Heart right ventricle (tissue), 16 donors: ENCODE measurements at regions not wholly inside any gene's neighbourhood (a gene's known extent, or its start where the extent isn't known, plus 50 kb on each side); places are given as distances from the start of the nearest gene placed in this dataset.

Experiments used
- ATAC-seq, 8 donors: fragments of 200-7000 bp; cut with Tn5 transposase; one replicate each; pipeline ENCODE4 v1.9.1; 2020; ENCODE audit warnings: mild to moderate bottlenecking in 8 of 8, moderate library complexity in 8 of 8, moderate number of reproducible peaks in 1 of 8
- DNase-seq, 2 donors: peaks; one replicate each; pipeline ENCODE4 v3.0.0-alpha.2; 2020
- H3K27ac ChIP-seq, 10 donors: fragments of 200-600 bp; sonication (generic) in 2 of 10; one replicate each; pipeline versions ENCODE4 v1.5.0 to v1.8.0; 2020 to 2022; ENCODE audit warnings: mild to moderate bottlenecking in 3 of 10
- H3K27me3 ChIP-seq, 7 donors: fragments of 200-600 bp; one replicate each; pipeline ENCODE4 v1.8.0; 2021 to 2022; ENCODE audit warnings: mild to moderate bottlenecking in 2 of 7
- H3K36me3 ChIP-seq, 9 donors: fragments of 200-600 bp; sonication (generic) in 1 of 9; one replicate each; pipeline versions ENCODE4 v1.5.0 to v1.8.0; 2020 to 2022; ENCODE audit warnings: mild to moderate bottlenecking in 2 of 9
- H3K4me1 ChIP-seq, 9 donors: fragments of 200-600 bp; sonication (generic) in 1 of 9; one replicate each; pipeline versions ENCODE4 v1.5.0 to v1.8.0; 2020 to 2022; ENCODE audit warnings: mild to moderate bottlenecking in 4 of 9
- H3K4me3 ChIP-seq, 10 donors: fragments of 200-600 bp; sonication (generic) in 2 of 10; one replicate each; pipeline versions ENCODE4 v1.5.0 to v1.8.0; 2020 to 2022; ENCODE audit warnings: mild to moderate bottlenecking in 7 of 10, moderate library complexity in 2 of 10
- H3K9me3 ChIP-seq, 11 donors: fragments of 200-600 bp in 10 of 11; sonication (generic) in 2 of 11; one replicate each; pipeline versions ENCODE4 v1.5.0 to v1.8.0; 2013 to 2022; ENCODE audit warnings: mild to moderate bottlenecking in 2 of 11, control low read depth in 1 of 11, moderate library complexity in 1 of 11
- WGBS, 2 donors: extraction: QIAGEN DNeasy Blood & Tissue Kit; methylation state at CpG; one replicate each; pipeline ENCODE4 v1.1.7; 2013; ENCODE audit warnings: inconsistent platforms in 1 of 2; 5-methylcytosine and 5-hydroxymethylcytosine counted together
- intact Hi-C, 10 donors: fragments of 100-400 bp; cut with DNase I; formaldehyde crosslinking; loops; one replicate each; pipeline versions ENCODE4 v1.11.1 to v1.14.2; 2022
- TF ChIP-seq, protein P1 (sequence below), 9 donors: fragments of 200-600 bp; sonication (generic) in 2 of 9; IDR thresholded peaks; one replicate each; pipeline versions ENCODE4 v1.5.0 to v1.8.0; 2021 to 2022; ENCODE audit warnings: antibody characterized with exemption in 9 of 9, mild to moderate bottlenecking in 5 of 9, moderate library complexity in 1 of 9
- donor health status: Arrhythmogenic right ventricular cardiomyopathy.
- donor health status: ischemic (EF 13 %, LVEDD 7.1; RV severe dilation, severe dysfunction).
- donor health status: healthy with polysubstance abuse.
- donor health status: DM: no; HTN: yes; CAD: no.
- donor health status: DM: no; HTN: no; CAD: no.
- donor health status: ischemic (EF 25% LVEDD 6.9; RV normal size, moderate dysfunction).
- donor health status: ischemic (EF 25% LVEDD 5.7; RV mildly dilated, moderate dysfunction).
- donor health status: healthy.
- donor health status: DM: yes; HTN: yes; CAD: no.
- donor health status: Ischemic cardiomyopathy.
- donor health status: ischemic (EF 35%, LVEDD 5.7; RV mildly dilated, moderate dysfunction).
- donor health status: nonischemic (EF 11% LVEDD 7.7; RV severe dilation, severe dysfunction).
- donor health status: DM: yes; HTN: yes; CAD: no.
- donor health status: PGD.
- donor health status: ischemic (EF 29% LVEDD 5.4; RV normal size, mild dysfunction).
- donor health status: nonischemic (EF 23%, LVEDD 6.1; RV moderate dilation, normal function).

DNA sequence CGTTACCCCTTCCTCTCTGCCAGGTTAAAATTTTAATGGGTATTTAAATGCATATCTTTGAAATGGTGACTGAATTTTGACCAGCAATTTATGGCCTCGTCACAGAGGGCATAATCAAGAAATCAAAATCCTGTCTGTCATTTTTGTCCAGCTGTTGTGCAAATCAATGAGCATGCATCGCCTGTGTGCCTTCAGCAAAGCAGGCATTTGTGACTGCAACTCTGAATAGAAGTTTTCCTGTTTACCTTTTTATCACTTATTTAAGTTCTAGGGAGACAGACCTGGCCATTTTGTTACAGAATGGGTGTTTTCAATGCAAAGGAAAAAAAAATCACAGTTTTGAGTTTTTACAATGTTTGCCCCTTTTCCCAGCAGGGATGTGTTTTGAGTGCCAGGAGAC, 107.4 kb downstream of the PPM1A start:
- Histone ChIP-seq H3K36me3 (no peaks in the 10 kb centered on the region), H3K27ac (no peak overlapping the region), H3K4me3 (no peak overlapping the region), H3K4me1 (no peaks in the 10 kb centered on the region), H3K27me3 (peaks cover 0 to 4% (median 0%) of the 10 kb centered on the region in 7 donors), H3K9me3 (no peaks in the 10 kb centered on the region)
- no peak for ATAC-seq
- TF ChIP-seq, protein P1, sequence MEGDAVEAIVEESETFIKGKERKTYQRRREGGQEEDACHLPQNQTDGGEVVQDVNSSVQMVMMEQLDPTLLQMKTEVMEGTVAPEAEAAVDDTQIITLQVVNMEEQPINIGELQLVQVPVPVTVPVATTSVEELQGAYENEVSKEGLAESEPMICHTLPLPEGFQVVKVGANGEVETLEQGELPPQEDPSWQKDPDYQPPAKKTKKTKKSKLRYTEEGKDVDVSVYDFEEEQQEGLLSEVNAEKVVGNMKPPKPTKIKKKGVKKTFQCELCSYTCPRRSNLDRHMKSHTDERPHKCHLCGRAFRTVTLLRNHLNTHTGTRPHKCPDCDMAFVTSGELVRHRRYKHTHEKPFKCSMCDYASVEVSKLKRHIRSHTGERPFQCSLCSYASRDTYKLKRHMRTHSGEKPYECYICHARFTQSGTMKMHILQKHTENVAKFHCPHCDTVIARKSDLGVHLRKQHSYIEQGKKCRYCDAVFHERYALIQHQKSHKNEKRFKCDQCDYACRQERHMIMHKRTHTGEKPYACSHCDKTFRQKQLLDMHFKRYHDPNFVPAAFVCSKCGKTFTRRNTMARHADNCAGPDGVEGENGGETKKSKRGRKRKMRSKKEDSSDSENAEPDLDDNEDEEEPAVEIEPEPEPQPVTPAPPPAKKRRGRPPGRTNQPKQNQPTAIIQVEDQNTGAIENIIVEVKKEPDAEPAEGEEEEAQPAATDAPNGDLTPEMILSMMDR (IDR thresholded peaks at IDR 0.05): no peak
- intact Hi-C loops: loop anchor here in 6 of 10 donors (10.0 kb wide), 4 partner anchors 198 to 898 kb away; no protein-coding TSS in a partner anchor
- no peak for DNase-seq
- WGBS, 2 donors: 70 to 77% methylated on average over 3 of the region's 3 CpGs

DNA sequence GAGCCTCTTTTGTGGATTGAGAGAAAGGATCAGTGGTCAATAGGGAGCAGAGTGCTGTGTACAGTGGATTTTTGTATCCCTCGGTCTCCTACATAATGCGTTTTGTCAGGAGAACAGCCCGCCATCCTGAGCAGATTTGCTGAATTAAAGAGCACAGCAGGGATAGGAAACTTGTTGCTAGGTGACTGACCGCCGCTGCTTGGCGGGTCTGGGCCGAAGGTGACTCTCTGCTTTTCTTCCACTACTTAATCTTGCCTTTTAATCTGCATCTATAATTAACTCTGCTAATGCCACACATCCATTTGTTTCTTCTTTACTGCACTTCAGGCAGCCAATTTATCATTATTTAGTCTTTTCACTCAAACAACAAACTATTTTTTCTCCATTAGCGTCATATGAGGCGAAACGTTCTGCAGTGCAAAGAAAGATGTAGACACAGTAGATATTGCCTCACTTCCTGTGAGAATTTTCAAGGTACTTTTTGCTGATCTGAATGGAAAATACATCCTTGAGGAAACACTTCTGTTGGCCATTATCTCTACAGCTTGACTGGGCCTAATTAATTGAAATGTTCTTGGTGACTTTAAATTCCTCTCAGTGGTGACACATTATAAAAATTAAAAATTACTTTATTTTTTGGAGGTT, 108.0 kb downstream of the PPM1A start:
- WGBS, 2 donors: 49 to 51% methylated on average over 10 of the region's 10 CpGs
- no peak for ATAC-seq

DNA sequence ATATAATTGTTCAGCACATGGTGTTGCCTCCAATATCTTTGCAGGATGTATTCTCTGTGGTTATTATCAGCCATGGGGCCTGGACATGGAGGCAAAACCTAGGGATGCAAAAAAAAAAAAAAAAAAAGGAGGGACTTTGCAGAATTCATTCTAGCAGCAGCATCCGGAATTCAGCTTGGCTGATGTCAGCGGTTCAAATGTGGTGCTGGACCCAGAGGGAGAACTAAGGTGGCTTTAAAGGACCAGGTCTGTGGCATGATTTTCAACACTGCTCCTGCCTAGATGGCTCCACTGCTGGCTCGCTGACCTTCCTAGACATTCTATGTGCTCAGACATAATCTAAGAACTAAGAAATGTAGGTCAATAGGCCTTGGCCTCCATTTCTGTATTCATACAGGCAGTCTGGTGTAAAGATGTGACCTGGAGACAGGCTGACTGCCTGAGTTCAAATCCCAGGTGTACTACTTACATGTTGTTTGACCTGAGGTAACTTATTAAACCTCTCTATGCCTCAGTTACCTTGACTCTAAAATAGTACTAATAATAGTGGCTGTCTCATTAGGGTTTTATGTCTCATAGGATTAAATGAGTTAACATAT, 108.6 kb downstream of the PPM1A start:
- peaks cover 0 to 4% (median 0%) of the 10 kb centered on the region in 7 donors for H3K27me3 ChIP-seq
- no peaks in the 10 kb centered on the region for H3K4me1 ChIP-seq
- H3K4me3 ChIP-seq: no peak overlapping the region
- DNase-seq: no peak
- ATAC-seq: no peak
- no peak overlapping the region for H3K27ac ChIP-seq
- intact Hi-C loops: loop anchor here in 6 of 10 donors (10.0 kb wide), 4 partner anchors 197 to 897 kb away; no protein-coding TSS in a partner anchor
- H3K36me3 ChIP-seq: no peaks in the 10 kb centered on the region
- no peaks in the 10 kb centered on the region for H3K9me3 ChIP-seq
- 67 to 70% methylated on average over 3 of the region's 3 CpGs for WGBS, 2 donors
- TF ChIP-seq, protein P1 (IDR thresholded peaks at IDR 0.05): no peak

More for the DNA sequence above, 108.0 kb downstream of the PPM1A start:
- no peak for DNase-seq
- TF ChIP-seq, protein P1 (IDR thresholded peaks at IDR 0.05): no peak
- Histone ChIP-seq H3K27ac (no peak overlapping the region), H3K36me3 (no peaks in the 10 kb centered on the region), H3K27me3 (peaks cover 0 to 4% (median 0%) of the 10 kb centered on the region in 7 donors), H3K4me1 (no peaks in the 10 kb centered on the region), H3K9me3 (no peaks in the 10 kb centered on the region), H3K4me3 (no peak overlapping the region)
- intact Hi-C loops: loop anchor here in 6 of 10 donors (10.0 kb wide), 4 partner anchors 198 to 898 kb away; no protein-coding TSS in a partner anchor

DNA sequence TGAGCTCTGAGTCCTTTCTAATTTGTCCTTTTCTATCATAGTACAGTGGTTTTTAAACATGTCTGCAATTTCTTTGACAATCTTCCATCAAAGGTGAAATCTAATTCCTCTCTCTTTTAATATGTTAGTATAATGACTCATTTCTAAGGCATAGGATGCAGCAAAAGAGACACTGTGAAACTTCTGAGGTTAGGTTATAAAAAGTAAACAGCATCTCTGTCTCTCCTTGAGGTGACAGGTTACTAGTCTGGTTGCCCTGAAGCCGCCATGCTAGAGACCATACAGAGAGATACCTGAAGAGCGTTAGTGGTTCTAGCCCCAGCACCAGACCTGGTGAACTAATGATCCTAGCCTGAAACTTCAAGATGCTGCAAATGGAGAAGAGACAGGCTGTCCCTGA, 114.3 kb downstream of the PPM1A start:
- intact Hi-C loops: no loop called here
- no peak overlapping the region for H3K27ac ChIP-seq
- no peak for ATAC-seq
- H3K4me1 ChIP-seq: no peaks in the 10 kb centered on the region
- no peaks in the 10 kb centered on the region for H3K36me3 ChIP-seq
- TF ChIP-seq, protein P1 (IDR thresholded peaks at IDR 0.05): no peak
- H3K9me3 ChIP-seq: no peaks in the 10 kb centered on the region
- DNase-seq: no peak
- H3K4me3 ChIP-seq: no peak overlapping the region
- H3K27me3 ChIP-seq: peaks cover 0 to 13% (median 5%) of the 10 kb centered on the region in 7 donors
- WGBS, 2 donors: 86 to 89% methylated on average over 2 of the region's 2 CpGs
